ENCODE measurements at regions not wholly inside any gene's neighbourhood (a gene's known extent, or its start where the extent isn't known, plus 50 kb on each side); places are given as distances from the start of the nearest gene placed in this dataset.

DNA sequence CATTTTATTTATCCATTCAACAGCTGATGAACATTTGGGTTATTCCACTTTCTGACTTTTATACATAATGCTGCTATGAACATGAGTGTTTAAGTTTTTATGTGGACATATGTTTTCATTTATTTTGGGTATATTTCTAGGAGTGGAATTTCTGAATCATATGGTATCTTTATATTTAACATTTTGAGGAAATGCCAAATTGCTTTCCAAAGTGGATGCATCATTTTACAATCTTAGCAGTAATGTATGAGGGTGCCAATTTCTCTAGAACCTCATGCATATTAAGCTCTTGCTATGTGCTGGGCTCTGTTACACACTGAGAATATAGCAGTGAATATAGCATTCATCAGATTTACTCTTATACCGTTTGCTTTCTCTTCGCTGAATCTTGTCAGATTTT lies 983.7 kb downstream of the STIM2 start:
- CTCF ChIA-PET (ENCODE audit: partially characterized antibody): no interaction called here
- Histone ChIP-seq H3K9me3 (ENCODE audit: control insufficient read depth in 1 of 2, low read length in 2 of 2) (no peaks in the 10 kb centered on the region), H3K4me3 (ENCODE audit: low read length in 2 of 2) (no peak overlapping the region), H3K4me1 (ENCODE audit: insufficient read depth, low read length) (no peaks in the 10 kb centered on the region), H3K36me3 (ENCODE audit: insufficient read depth, low read length) (no peaks in the 10 kb centered on the region), H3K27ac (ENCODE audit: low read depth, low read length) (no peak overlapping the region), H3K27me3 (ENCODE audit: insufficient read depth, low read length) (no peaks in the 10 kb centered on the region)
- H3K27ac Mint-ChIP-seq: no peak overlapping the region
- H3K4me3 Mint-ChIP-seq: no peak overlapping the region
- no peak for DNase-seq
- intact Hi-C loops (cut with micrococcal nuclease): no loop called here
- H3K27me3 Mint-ChIP-seq: no peaks in the 10 kb centered on the region
- H3K9me3 Mint-ChIP-seq: peaks cover 2 to 6% (median 3%) of the 10 kb centered on the region in 8 donors
- H3K36me3 Mint-ChIP-seq: no peaks in the 10 kb centered on the region
- POLR2A ChIA-PET (ENCODE audit: partially characterized antibody): no interaction called here
- H3K4me1 Mint-ChIP-seq: no peaks in the 10 kb centered on the region

GRCh38 chr4:27846951-27847350 lies 986.3 kb downstream of the STIM2 start:
- Histone ChIP-seq H3K36me3 (ENCODE audit: insufficient read depth, low read length) (no peaks in the 10 kb centered on the region), H3K4me1 (ENCODE audit: insufficient read depth, low read length) (no peaks in the 10 kb centered on the region), H3K27ac (ENCODE audit: low read depth, low read length) (no peak overlapping the region), H3K27me3 (ENCODE audit: insufficient read depth, low read length) (no peaks in the 10 kb centered on the region), H3K4me3 (ENCODE audit: low read length in 2 of 2) (no peak overlapping the region), H3K9me3 (ENCODE audit: control insufficient read depth in 1 of 2, low read length in 2 of 2) (no peaks in the 10 kb centered on the region)
- Mint-ChIP-seq H3K9me3 (peaks cover 0 to 4% (median 2%) of the 10 kb centered on the region in 8 donors), H3K27ac (no peak overlapping the region), H3K27me3 (no peaks in the 10 kb centered on the region), H3K36me3 (no peaks in the 10 kb centered on the region), H3K4me3 (no peak overlapping the region), H3K4me1 (no peaks in the 10 kb centered on the region)
- intact Hi-C loops (cut with micrococcal nuclease): no loop called here
- CTCF ChIA-PET (ENCODE audit: partially characterized antibody): no interaction called here
- POLR2A ChIA-PET (ENCODE audit: partially characterized antibody): no interaction called here
- no peak for DNase-seq

DNA sequence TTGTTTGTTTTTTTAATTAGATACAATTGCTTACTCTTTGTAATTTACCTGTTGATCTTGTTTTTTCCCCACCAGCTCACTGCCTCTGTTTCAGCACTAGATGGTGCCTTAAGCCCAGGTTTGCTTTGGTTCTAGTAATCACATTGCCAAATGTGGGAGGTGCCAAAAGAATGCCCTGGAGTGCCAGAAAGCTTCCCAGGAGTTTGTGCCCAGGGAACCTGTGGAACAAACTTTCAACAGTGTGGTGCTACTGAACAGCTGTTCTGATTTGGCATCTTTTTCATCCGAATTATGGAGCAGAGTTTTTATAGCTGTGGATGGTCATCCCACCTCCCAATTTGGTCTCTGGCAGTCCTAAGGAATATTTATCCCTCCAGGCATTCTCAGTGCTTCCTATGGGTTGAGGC lies 1000.7 kb downstream of the STIM2 start:
- Histone ChIP-seq H3K27me3 (ENCODE audit: insufficient read depth, low read length) (no peaks in the 10 kb centered on the region), H3K4me1 (ENCODE audit: insufficient read depth, low read length) (no peaks in the 10 kb centered on the region), H3K36me3 (ENCODE audit: insufficient read depth, low read length) (no peaks in the 10 kb centered on the region), H3K9me3 (ENCODE audit: control insufficient read depth in 1 of 2, low read length in 2 of 2) (no peaks in the 10 kb centered on the region), H3K4me3 (ENCODE audit: low read length in 2 of 2) (no peak overlapping the region), H3K27ac (ENCODE audit: low read depth, low read length) (no peak overlapping the region)
- no peak for DNase-seq
- H3K4me1 Mint-ChIP-seq: no peaks in the 10 kb centered on the region
- no peak overlapping the region for H3K4me3 Mint-ChIP-seq
- peaks cover 0 to 28% (median 6%) of the 10 kb centered on the region in 8 donors for H3K9me3 Mint-ChIP-seq
- intact Hi-C loops (cut with micrococcal nuclease): no loop called here
- H3K27me3 Mint-ChIP-seq: no peaks in the 10 kb centered on the region
- no peak overlapping the region for H3K27ac Mint-ChIP-seq
- CTCF ChIA-PET (ENCODE audit: partially characterized antibody): no interaction called here
- POLR2A ChIA-PET (ENCODE audit: partially characterized antibody): no interaction called here
- H3K36me3 Mint-ChIP-seq: no peaks in the 10 kb centered on the region

DNA sequence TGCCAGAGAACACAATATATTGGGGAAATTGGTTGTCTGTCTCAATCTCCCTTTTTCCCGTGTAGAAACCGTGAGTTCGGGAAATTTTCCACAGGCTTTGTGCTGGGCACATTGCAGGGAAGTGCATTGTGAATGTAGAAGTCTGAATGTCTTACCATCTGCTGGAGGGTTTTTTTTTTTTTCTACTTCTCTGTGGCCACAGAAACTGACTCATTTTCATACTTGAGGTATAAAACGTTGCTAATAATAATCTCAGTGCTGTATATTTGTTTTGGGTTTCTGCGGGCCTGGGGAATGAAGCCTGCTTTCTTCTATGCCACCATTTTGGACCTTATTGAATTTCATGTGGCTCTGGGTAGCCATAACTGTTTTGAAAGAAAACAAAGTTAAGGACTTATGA lies 1001.2 kb downstream of the STIM2 start:
- Mint-ChIP-seq H3K9me3 (peaks cover 0 to 28% (median 6%) of the 10 kb centered on the region in 8 donors), H3K27me3 (no peaks in the 10 kb centered on the region), H3K27ac (no peak overlapping the region), H3K4me1 (no peaks in the 10 kb centered on the region), H3K4me3 (no peak overlapping the region), H3K36me3 (no peaks in the 10 kb centered on the region)
- Histone ChIP-seq H3K4me3 (ENCODE audit: low read length in 2 of 2) (no peak overlapping the region), H3K4me1 (ENCODE audit: insufficient read depth, low read length) (no peaks in the 10 kb centered on the region), H3K9me3 (ENCODE audit: control insufficient read depth in 1 of 2, low read length in 2 of 2) (no peaks in the 10 kb centered on the region), H3K27ac (ENCODE audit: low read depth, low read length) (no peak overlapping the region), H3K36me3 (ENCODE audit: insufficient read depth, low read length) (no peaks in the 10 kb centered on the region), H3K27me3 (ENCODE audit: insufficient read depth, low read length) (no peaks in the 10 kb centered on the region)
- CTCF ChIA-PET (ENCODE audit: partially characterized antibody): no interaction called here
- DNase-seq: no peak
- POLR2A ChIA-PET (ENCODE audit: partially characterized antibody): no interaction called here
- intact Hi-C loops (cut with micrococcal nuclease): no loop called here

GRCh38 chr4:27873596-27873995 lies 1013.0 kb downstream of the STIM2 start:
- H3K9me3 ChIP-seq (ENCODE audit: control insufficient read depth in 1 of 2, low read length in 2 of 2): no peaks in the 10 kb centered on the region
- H3K27ac Mint-ChIP-seq: no peak overlapping the region
- intact Hi-C loops (cut with micrococcal nuclease): no loop called here
- H3K4me1 Mint-ChIP-seq: no peaks in the 10 kb centered on the region
- H3K36me3 ChIP-seq (ENCODE audit: insufficient read depth, low read length): no peaks in the 10 kb centered on the region
- H3K9me3 Mint-ChIP-seq: peaks cover 1 to 8% (median 4%) of the 10 kb centered on the region in 8 donors
- H3K27ac ChIP-seq (ENCODE audit: low read depth, low read length): no peak overlapping the region
- H3K36me3 Mint-ChIP-seq: no peaks in the 10 kb centered on the region
- H3K4me3 Mint-ChIP-seq: no peak overlapping the region
- CTCF ChIA-PET (ENCODE audit: partially characterized antibody): no interaction called here
- no peaks in the 10 kb centered on the region for H3K4me1 ChIP-seq (ENCODE audit: insufficient read depth, low read length)
- no peaks in the 10 kb centered on the region for H3K27me3 ChIP-seq (ENCODE audit: insufficient read depth, low read length)
- H3K27me3 Mint-ChIP-seq: no peaks in the 10 kb centered on the region
- DNase-seq: no peak
- POLR2A ChIA-PET (ENCODE audit: partially characterized antibody): no interaction called here
- H3K4me3 ChIP-seq (ENCODE audit: low read length in 2 of 2): no peak overlapping the region

DNA sequence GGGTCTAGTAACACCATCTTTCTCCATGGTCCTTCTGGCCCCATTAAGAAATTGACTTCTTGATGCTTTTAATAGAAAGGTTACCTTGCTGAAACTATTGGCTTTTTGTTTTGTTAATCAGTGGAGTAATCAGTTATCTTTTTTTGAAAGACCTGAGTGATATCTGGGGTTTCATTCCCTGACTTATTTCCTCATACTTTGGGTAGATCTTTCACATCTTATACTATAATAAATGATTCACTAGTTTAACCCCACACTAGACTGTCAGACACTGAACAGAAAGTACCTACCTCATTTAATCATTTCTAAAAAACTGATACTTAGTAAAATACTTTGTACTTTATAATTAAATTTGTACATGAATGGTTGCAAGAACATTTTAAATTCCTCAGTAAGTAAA lies 1021.1 kb downstream of the STIM2 start:
- no peak overlapping the region for H3K4me3 ChIP-seq (ENCODE audit: low read length in 2 of 2)
- no peak overlapping the region for H3K27ac ChIP-seq (ENCODE audit: low read depth, low read length)
- H3K4me1 ChIP-seq (ENCODE audit: insufficient read depth, low read length): no peaks in the 10 kb centered on the region
- DNase-seq: no peak
- no peaks in the 10 kb centered on the region for H3K27me3 ChIP-seq (ENCODE audit: insufficient read depth, low read length)
- ChIA-PET POLR2A (ENCODE audit: partially characterized antibody) (no interaction called here), CTCF (ENCODE audit: partially characterized antibody) (no interaction called here)
- no peaks in the 10 kb centered on the region for H3K9me3 ChIP-seq (ENCODE audit: control insufficient read depth in 1 of 2, low read length in 2 of 2)
- no peak overlapping the region for H3K4me3 Mint-ChIP-seq
- H3K4me1 Mint-ChIP-seq: no peaks in the 10 kb centered on the region
- peaks cover 0 to 11% (median 4%) of the 10 kb centered on the region in 8 donors for H3K9me3 Mint-ChIP-seq
- no peak overlapping the region for H3K27ac Mint-ChIP-seq
- no peaks in the 10 kb centered on the region for H3K27me3 Mint-ChIP-seq
- H3K36me3 ChIP-seq (ENCODE audit: insufficient read depth, low read length): no peaks in the 10 kb centered on the region
- no peaks in the 10 kb centered on the region for H3K36me3 Mint-ChIP-seq
- intact Hi-C loops (cut with micrococcal nuclease): no loop called here

DNA sequence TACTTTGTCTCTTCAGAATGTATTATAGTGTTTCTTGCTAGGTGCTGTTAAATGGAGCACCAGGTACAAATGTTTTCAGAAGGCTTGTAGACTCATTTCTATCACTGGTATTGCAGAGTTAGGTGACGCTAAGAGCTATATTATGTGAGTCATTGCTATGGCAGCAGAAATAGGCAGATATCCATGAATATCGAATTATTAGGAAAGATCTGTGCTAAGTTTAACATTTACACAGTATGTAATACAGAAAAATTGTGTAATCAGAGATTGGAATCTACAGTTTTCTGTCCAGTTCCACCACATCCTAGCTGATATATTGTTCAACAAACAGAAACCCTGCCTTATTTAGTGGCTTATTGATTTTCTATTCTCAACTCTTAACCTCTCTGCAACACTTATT lies 1025.5 kb downstream of the STIM2 start:
- H3K4me1 Mint-ChIP-seq: no peaks in the 10 kb centered on the region

GRCh38 chr4:27887646-27888045 lies 1027.0 kb downstream of the STIM2 start:
- H3K9me3 Mint-ChIP-seq: peaks cover 0 to 10% (median 4%) of the 10 kb centered on the region in 8 donors
- H3K27me3 Mint-ChIP-seq: no peaks in the 10 kb centered on the region
- no peaks in the 10 kb centered on the region for H3K36me3 ChIP-seq (ENCODE audit: insufficient read depth, low read length)
- no peak overlapping the region for H3K4me3 Mint-ChIP-seq
- no peaks in the 10 kb centered on the region for H3K4me1 Mint-ChIP-seq
- no peak overlapping the region for H3K27ac ChIP-seq (ENCODE audit: low read depth, low read length)
- intact Hi-C loops (cut with micrococcal nuclease): no loop called here
- H3K4me3 ChIP-seq (ENCODE audit: low read length in 2 of 2): no peak overlapping the region
- H3K4me1 ChIP-seq (ENCODE audit: insufficient read depth, low read length): no peaks in the 10 kb centered on the region
- no peak overlapping the region for H3K27ac Mint-ChIP-seq
- POLR2A ChIA-PET (ENCODE audit: partially characterized antibody): no interaction called here
- no peaks in the 10 kb centered on the region for H3K36me3 Mint-ChIP-seq
- no peak for DNase-seq
- no peaks in the 10 kb centered on the region for H3K27me3 ChIP-seq (ENCODE audit: insufficient read depth, low read length)
- CTCF ChIA-PET (ENCODE audit: partially characterized antibody): no interaction called here
- H3K9me3 ChIP-seq (ENCODE audit: control insufficient read depth in 1 of 2, low read length in 2 of 2): no peaks in the 10 kb centered on the region

More for the DNA sequence above, 1025.5 kb downstream of the STIM2 start:
- no peak overlapping the region for H3K27ac ChIP-seq (ENCODE audit: low read depth, low read length)
- H3K36me3 Mint-ChIP-seq: no peaks in the 10 kb centered on the region
- H3K27me3 Mint-ChIP-seq: no peaks in the 10 kb centered on the region
- no peak for DNase-seq
- H3K27ac Mint-ChIP-seq: no peak overlapping the region
- no peaks in the 10 kb centered on the region for H3K27me3 ChIP-seq (ENCODE audit: insufficient read depth, low read length)
- H3K9me3 Mint-ChIP-seq: peaks cover 0 to 10% (median 1%) of the 10 kb centered on the region in 8 donors
- no peak overlapping the region for H3K4me3 ChIP-seq (ENCODE audit: low read length in 2 of 2)
- no peaks in the 10 kb centered on the region for H3K36me3 ChIP-seq (ENCODE audit: insufficient read depth, low read length)
- H3K4me1 ChIP-seq (ENCODE audit: insufficient read depth, low read length): no peaks in the 10 kb centered on the region
- H3K9me3 ChIP-seq (ENCODE audit: control insufficient read depth in 1 of 2, low read length in 2 of 2): no peaks in the 10 kb centered on the region
- intact Hi-C loops (cut with micrococcal nuclease): no loop called here
- POLR2A ChIA-PET (ENCODE audit: partially characterized antibody): no interaction called here
- CTCF ChIA-PET (ENCODE audit: partially characterized antibody): no interaction called here
- no peak overlapping the region for H3K4me3 Mint-ChIP-seq

Measured in CD4-positive, alpha-beta memory T cell (primary cell).